ENCODE measurements at regions not wholly inside any gene's neighbourhood (a gene's known extent, or its start where the extent isn't known, plus 50 kb on each side); places are given as distances from the start of the nearest gene placed in this dataset.
A peak's percentile ranks its signal among the peaks of the same experiment; 100 is the strongest.
"Not testable (repeated sequence)": the region's sequence is repeated elsewhere in the genome, so short reads cannot be mapped to it uniquely, and the experiment has no call there.

GRCh38 chr3:96480881-96481280 is 333.5 kb upstream of the EPHA6 start:
- DNase-seq, result no peak

DNA sequence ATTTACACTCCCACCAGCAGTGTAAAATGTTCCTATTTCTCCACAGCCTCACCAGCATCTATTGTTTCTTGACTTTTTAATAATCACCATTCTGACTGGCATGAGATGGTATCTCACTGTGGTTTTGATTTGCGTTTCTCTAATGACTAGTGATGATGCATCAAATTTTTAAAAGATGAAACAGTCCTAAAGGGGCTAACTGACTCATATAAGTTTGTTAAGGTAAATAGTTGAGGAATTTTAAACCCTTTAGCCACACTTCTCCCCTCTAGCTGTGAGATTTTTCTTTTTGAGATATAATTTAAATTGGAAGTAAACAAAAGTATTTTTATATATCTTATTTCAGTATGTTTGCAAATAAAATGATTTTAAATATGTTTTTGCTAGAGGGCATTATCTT is 331.2 kb upstream of the EPHA6 start:
- not testable (repeated sequence) for DNase-seq

DNA sequence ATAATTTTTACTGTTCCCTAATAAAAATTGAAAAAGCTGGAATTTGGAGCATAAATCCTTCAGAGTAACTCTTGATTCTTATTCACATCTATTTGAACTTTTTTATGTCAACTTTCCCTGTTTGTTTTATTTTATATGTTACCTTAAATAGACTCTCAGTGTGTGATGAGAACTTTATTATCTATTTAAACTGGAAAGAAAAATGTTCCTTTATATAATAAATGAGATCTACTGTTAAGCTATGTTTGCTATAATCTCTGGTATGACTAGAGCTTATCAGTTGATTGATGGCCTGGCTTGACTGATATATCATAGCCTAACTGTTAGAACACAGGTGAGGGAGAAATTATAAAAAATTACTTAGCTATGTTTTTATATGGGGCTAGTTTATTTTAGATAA is 330.6 kb upstream of the EPHA6 start:
- DNase-seq, result no peak

DNA sequence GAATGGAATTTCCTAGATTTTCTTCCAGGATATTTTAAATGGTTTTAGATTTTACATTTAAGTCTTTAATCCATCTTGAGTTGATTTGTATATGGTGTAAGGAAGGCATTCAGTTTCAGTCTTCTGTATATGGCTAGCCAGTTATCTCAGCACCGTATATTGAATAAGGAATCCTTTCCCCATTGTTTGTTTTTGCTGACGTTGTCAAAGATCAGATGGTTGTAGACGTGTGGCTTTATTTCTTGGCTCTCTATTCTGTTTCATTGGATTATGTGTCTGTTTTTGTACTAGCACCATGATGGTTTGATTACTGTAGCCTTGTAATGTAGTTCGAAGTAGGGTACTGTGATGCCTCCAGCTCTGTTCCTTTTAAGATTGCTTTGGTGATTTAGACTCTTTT is 325.7 kb upstream of the EPHA6 start:
- DNase-seq, result no peak

DNA sequence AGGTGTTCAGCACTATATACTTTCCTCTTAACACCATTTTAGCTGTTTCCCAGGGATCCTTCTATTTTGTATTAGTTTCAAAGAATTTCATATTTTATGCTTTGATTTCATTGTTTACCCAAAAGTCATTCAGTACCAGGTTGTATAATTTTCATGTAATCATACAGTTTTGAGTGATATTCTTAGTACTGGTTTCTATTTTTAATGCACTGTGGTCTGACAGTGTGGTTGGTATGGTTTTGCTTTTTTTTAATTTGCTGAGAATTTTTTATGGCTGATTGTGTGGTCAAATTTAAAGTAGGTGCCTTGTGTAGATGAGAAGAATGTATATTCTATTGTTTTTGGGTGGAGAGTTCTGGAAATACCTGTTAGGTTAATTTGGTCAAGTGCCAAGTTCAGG is 323.4 kb upstream of the EPHA6 start:
- no peak for DNase-seq

DNA sequence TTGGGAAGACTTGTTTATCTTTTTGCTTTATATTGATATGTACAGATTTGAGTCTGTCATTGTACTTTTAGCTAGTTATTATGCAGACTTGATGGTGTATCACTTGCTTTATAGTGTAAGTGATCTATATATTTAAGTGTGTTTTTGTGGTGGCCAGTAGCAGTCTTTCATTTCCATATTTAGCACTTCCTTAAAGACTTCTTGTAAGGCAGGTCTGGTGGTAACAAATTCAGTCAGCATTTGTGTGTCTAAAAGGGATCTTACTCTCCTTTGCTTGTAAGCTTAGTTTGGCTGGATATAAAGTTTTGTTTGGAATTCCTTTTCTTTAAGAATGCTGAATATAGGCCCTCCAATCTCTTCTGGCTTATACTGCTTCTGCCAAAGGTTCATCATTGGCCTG is 322.5 kb upstream of the EPHA6 start:
- DNase-seq, result no peak

GRCh38 chr3:96510334-96510733 is 304.1 kb upstream of the EPHA6 start:
- DNase-seq, result no peak

- no peak for DNase-seq
Observed at GRCh38 chr3:96537165-96537564, 277.2 kb upstream of the EPHA6 start.

- DNase-seq, result no peak
Observed at GRCh38 chr3:96538186-96538585, 276.2 kb upstream of the EPHA6 start.

DNA sequence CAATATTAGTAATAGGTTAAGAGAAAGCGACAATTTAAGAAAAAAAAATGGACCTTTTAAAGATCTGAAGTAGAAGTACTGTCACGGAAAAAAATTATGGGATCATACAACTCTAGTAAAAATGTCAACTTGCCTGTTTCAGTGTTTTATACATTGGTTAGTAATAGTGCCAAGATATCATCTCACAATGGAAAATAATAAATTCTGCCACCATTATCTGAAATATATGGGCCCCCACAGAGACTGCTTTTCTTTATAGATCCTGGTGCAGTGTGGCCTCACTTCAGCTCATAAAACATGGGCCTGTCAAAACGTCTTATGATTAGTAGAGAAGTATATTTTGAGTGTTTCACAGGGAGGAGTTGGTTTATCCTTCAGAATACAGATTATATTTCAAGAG is 266.3 kb upstream of the EPHA6 start:
- DNase-seq, result no peak

DNA sequence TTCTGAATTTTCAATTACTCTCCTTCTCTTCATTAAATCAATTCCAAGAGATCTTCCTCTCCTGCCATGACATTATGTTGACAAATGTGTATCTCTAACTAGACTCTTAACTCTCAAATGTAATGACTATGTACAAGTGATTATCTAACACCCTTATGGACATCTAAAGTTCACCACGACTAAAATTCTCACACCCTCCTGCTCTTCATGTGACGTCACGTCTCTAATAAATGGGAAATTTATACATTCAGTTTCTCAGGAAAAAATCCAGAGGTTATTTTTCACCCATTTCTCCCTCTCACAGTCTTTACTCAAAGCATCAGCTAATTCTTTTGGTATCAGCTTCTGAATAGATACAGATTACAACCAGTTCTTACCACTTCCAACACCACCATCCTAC is 237.5 kb upstream of the EPHA6 start:
- DNase-seq, result no peak

DNA sequence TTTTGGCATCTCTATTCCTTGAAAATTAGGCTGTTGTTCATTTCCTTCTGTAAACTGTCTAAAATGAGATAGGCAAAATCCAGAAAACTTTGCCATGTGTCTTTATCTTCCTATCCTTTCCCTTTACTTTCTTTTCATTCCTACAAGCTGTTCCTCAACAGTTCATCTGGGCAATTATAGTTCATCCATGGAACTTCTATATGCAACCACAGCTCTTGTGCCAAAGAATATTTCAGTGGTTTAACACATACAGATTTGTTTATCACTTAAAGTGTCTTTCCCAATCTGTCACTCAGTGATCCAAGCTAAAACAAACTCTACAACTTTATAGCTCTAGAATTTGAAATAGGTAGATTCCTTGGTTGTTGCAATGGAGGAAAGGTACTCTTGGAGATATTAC is 230.3 kb upstream of the EPHA6 start:
- no peak for DNase-seq

DNA sequence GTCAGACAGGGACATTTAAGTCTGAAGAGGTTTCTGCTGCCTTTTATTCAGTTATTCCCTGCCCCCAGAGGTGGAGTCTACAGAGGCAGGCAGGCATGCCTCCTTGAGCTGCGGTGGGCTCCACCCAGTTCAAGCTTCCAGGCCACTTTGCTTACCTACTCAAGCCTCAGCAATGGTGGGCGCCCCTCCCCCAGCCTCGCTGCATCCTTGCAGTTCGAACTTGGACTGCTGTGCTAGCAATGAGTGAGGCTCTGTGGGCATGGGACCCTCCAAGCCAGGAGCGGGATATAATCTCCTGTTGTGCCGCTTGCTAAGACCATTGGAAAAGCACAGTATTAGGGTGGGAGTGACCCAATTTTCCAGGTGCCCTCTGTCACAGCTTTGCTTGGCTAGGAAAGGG is 207.5 kb upstream of the EPHA6 start:
- DNase-seq, result not testable (repeated sequence)

GRCh38 chr3:96619475-96619874 is 194.9 kb upstream of the EPHA6 start:
- peak in 1 of 56 donors; percentile 4 for DNase-seq

- DNase-seq, result no peak
Observed at GRCh38 chr3:96622878-96623277, 191.5 kb upstream of the EPHA6 start.

- DNase-seq, result no peak
Observed at GRCh38 chr3:96631050-96631449, 183.3 kb upstream of the EPHA6 start.

GRCh38 chr3:96646596-96646995 is 167.8 kb upstream of the EPHA6 start:
- DNase-seq, result no peak

DNA sequence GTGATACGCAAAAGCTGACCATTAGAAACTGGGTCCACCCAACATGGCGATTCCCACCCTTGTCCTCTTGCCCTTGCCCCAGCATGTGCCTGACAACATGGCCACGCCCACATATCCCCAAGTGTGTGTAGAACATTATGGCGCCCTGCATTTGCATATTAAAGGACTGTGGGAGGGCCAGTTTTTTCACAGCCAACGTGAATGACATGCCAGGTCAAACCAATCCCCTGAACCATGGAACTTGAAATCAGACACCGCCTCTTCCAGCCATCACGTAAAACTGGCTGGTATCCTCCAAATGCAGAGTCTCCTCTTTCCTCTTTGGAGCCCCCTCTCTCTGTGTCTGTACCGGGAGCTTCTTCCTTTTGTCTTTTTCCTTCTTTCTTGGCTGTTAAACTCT is 156.7 kb upstream of the EPHA6 start:
- DNase-seq, result no peak

- DNase-seq, result not testable (repeated sequence)
Observed at GRCh38 chr3:96671861-96672595, 142.4 kb upstream of the EPHA6 start.

DNA sequence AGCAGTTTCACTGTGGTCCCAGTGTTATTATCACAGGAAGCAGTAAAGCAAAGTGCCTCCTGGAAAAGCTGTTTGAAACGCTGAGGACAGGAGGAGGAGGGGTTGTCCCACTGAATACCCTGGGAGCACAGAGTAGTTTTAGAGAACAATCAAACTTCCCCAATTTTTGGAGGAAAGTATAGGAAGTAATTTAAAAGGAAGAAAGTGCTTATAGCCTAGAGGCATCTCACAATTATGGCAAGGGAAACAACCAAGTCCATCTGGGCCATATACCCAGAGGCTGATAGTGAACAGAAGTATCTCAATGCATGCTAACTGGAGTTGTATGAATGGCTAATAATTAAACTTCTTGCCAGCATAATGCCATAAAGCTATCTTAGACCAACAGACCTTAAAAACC is 137.2 kb upstream of the EPHA6 start:
- no peak for DNase-seq

GRCh38 chr3:96678325-96678724 is 136.1 kb upstream of the EPHA6 start:
- DNase-seq, result no peak

GRCh38 chr3:96700322-96701315 is 113.8 kb upstream of the EPHA6 start:
- no peak for DNase-seq

- no peak for DNase-seq
Observed at GRCh38 chr3:96705895-96706294, 108.5 kb upstream of the EPHA6 start.
